Stimulated activated CD4-positive, alpha-beta T cell treated with anti-CD3 and anti-CD28 coated beads, Interleukin-1b, Interleukin-23, amount 100 ng/mL, for 48 hours (primary cell): ENCODE measurements at regions not wholly inside any gene's neighbourhood (a gene's known extent, or its start where the extent isn't known, plus 50 kb on each side); places are given as distances from the start of the nearest gene placed in this dataset.
"Not testable (repeated sequence)": the region's sequence is repeated elsewhere in the genome, so short reads cannot be mapped to it uniquely, and the experiment has no call there.

Source experiments
- DNase-seq: peaks from one replicate; pipeline ENCODE4 v3.0.0-alpha.2; 2020

- DNase-seq, result not testable (repeated sequence)
These were observed 445.1 kb upstream of the CFAP20DC start for GRCh38 chr3:59494969-59495368.

DNA sequence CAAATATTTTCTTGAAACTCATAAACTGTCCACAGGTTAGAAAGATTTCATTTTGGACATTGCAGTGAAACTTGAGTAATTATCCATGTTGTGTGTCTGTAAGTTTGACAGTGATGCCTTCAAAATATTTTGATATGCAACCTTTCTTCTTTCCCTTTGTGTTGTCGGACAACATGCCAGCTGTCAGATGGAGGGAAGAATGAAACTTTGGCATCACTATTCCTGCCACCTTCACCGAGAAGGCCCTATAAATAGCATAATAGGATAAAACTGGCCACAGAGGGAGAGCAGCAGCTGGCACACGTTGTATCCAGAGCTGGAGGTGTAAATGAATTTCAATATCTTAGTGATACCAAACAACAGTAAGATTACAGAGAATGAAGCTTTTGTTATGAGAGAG lies 436.7 kb upstream of the CFAP20DC start:
- DNase-seq, result no peak

DNA sequence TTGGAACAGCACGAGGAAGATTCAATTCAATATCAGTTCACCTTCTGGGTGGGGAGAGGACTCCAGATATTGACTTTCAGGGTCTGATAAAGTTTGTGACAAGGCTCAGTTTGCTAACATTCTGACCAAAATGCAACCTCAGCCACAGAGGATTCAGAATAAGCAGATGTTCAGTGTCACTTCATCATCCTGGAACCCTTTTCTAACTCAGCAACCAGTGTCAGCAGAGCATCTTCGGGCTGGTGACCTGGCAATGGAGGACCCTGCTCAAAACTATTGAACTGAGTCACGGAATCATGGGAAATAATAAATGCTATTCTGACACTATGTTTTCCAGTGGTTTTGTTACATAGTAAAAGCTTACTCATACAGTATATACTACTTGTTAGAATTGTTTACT lies 433.4 kb upstream of the CFAP20DC start:
- DNase-seq, result peak; percentile 6

DNA sequence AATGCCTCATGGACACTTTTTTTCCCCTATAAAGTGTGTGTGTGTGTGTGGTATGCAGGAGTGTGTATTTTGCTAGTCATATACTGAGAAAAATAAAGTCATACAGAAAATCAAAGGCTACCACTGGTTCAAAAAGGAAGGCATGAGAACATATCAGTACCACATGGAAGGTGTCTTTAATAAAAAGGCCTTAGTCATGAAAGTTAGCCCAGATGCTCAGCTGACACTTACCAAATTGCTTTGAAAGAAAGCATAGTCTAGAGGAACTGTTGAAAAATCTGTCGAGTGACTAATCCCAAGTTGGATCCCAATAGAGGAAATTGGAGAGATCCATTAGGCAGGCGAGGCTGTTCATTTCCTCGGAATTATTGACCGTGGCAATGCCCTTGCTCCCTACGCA lies 432.9 kb upstream of the CFAP20DC start:
- no peak for DNase-seq

DNA sequence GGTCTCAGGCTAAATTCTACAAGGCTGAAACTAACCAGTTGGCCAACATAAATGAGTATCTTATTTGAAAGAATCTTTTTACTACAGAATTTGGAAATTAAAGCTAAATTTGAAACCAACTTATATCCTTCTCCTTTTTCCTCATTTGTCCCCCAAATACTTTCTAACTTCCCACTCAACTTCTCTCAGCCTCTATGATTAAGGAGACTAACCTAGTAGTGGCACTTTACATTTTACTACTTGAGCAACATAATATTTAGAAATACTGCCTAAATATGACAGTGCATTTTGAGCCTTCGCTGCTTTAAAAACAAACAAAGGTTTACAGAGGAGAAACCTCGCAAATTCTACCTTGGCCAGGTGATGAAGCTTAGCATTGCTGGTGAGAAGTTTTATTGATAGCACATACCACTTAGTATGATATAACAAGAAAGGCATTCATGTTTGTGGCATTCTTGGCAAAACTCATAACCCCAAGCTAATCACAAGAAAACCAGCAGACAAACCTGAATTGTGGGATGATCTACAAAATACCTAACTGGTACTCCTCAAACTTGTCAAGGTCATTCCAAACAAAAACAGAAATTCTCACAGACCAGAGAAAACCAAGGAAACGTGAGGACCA lies 432.1 kb upstream of the CFAP20DC start:
- no peak for DNase-seq

GRCh38 chr3:59480486-59480995 lies 430.7 kb upstream of the CFAP20DC start:
- no peak for DNase-seq

- DNase-seq, result no peak
These were observed 423.8 kb upstream of the CFAP20DC start for GRCh38 chr3:59473636-59474035.

DNA sequence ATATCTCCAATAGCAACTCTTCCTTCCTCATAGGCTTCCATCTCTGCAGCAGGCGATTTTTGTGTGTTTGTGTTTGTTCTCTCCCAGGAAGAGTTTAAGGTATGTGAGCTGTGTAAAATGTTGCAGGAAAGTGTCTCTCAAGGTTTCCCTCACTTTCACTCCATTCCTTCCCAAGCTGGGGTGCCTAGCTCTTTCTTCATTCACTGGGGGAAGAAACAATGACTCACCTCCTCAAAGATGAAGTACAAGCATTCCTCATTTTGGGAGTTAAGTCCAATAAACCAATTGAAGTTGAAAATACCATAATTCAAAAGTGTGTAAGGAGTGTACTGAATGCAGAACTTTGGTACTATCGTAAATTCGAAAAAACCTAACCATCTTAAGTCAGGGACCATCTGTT lies 422.7 kb upstream of the CFAP20DC start:
- DNase-seq, result no peak

GRCh38 chr3:59469948-59470723 lies 420.3 kb upstream of the CFAP20DC start:
- peak; percentile 35 for DNase-seq

DNA sequence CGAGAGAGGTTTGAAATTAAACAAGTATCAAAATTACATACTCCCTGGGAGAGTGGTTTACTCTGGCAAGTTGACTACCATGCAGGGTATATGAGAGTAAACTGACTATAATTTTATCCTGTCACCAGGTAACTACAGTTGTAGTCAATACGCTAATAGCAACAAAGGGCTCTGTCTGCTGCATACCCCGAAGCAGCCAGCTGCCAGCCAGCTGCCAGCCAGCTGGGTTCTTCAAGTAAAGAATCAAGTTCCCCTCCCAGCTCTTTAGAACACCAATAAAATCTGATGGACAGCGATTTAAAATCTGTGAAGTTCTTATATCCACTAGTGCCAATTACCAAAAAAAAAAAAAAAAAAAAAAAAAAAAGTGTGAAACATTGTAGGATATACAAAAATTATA lies 417.7 kb upstream of the CFAP20DC start:
- DNase-seq, result no peak

DNA sequence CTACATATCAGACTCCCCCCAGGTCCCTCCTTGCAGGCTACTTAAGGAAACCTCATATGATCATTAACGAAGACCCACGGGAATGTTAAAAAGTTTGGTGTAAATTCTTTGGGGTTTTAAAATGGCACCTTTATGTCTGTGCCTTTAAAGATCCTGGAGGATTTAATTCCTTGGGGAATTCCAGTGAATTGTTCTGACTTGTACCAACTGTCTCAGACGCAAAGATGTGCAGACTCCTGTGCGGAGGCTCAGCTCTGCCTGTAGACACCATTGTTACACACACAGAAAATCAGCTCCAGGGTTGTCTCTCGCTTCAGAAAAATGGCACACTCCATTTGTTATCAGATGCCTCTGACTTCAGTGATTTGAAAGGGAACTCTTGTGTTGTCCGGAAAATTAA lies 414.4 kb upstream of the CFAP20DC start:
- DNase-seq, result no peak

DNA sequence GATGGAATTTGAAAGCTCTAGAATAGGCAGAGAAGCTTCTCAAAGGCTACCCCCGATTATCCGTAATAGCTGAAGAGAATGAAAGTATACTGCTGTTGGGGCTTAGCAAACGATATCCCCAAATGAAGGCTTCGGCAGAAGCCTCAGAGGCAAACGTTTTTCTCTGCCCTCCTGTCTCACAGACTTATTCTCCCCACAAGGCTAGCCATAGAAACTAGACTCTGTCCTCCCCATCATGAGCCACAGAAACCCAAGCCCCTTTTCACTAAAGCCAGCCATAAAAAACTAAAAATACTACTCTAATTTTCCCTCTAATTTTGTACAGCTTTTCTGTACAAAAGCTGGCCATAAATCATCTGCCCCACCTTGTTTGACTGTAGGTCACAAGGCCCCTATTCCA lies 413.4 kb upstream of the CFAP20DC start:
- DNase-seq, result no peak

- no peak for DNase-seq
These were observed 410.2 kb upstream of the CFAP20DC start for GRCh38 chr3:59460068-59460467.

- peak; percentile 51 for DNase-seq
These were observed 407.1 kb upstream of the CFAP20DC start for GRCh38 chr3:59456852-59457485.

- DNase-seq, result no peak
These were observed 402.2 kb upstream of the CFAP20DC start for GRCh38 chr3:59451800-59452746.

- DNase-seq, result peak; percentile 61
These were observed 401.3 kb upstream of the CFAP20DC start for GRCh38 chr3:59450946-59451763.

- DNase-seq, result no peak
These were observed 400.6 kb upstream of the CFAP20DC start for GRCh38 chr3:59450437-59450836.

DNA sequence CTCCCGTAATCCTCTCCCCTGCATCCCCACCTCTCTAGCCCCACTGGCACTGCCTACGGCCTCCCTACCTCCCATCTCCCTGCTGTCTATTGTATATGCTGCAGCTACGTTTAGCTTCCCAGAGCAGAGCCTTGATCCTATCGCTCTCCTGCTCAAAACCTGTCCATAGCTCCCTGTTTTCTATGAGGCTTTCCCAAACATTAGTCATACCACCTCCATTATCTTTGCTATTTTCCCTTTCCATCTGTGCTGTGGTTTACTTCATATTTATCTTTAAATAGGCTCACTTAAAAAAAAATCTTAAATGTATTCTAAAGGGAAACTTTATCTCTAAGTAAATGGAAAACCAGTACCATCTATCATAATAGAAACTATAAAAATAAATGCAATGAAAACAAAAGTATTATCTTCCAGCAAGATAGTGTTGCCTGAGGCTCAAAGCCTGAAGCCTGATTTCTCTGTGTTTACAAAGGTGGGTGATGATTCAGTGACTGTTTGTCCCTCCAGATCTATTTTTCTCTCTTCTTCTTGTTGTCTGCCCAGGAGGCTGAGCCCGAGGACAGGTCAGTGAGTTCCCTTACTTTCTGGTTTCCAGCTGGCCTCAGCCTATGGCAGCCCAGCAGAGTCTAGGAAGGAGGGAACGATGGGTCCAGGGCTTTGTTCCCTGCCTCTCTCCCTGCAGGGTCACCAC lies 397.1 kb upstream of the CFAP20DC start:
- no peak for DNase-seq

GRCh38 chr3:59444676-59445075 lies 394.9 kb upstream of the CFAP20DC start:
- no peak for DNase-seq

DNA sequence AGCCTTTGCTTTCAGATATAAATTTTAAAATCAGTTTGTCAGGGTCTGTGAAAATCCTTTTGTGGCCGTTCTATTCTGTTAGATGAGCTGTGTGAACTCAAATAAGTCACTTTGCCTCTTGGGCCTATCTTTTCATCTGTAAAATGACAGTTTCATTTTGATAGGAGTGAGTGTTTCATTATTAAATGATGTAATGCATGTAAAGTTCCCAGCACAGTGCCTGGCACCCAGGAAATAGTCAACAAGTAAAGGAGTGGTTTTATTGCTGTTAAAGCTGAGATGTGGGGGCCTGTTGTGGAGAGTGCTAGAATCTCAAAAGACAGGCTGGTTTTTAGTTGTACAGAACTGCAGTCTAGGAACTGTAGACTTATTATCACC lies 394.5 kb upstream of the CFAP20DC start:
- DNase-seq, result no peak

DNA sequence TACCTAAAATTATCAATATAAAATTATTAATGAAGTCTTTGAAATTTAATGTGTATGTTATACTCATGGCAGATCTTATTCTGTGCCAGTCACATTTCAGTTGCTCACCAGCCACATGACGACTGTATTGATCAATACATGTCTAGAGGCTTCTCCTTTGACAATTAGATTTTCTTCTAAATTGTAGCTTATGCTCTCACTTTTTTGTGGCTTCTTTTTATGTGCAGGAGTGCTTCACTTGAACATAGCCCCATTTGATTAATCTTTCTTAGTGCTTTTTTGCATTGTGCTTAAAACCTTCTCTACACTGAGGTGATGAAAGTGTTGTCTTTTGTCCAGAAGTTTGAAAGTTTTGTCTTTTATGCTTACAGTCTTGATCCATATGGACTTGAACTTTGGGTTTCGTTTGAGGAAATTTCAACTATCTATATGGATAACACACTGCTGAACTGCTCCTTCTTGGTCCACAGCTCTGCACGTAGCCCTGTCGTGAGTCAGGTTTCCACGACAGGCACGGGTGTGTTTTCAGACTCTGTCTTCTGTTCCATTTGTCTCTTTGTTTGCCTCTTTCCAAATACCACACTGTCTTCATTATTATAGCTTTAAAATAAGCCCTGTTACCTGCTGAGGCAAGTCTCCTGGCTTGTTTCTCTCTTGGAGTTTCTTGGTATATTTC lies 393.9 kb upstream of the CFAP20DC start:
- no peak for DNase-seq
